ENCODE measurements at regions not wholly inside any gene's neighbourhood (a gene's known extent, or its start where the extent isn't known, plus 50 kb on each side); places are given as distances from the start of the nearest gene placed in this dataset.
A peak's percentile ranks its signal among the peaks of the same experiment; 100 is the strongest.

GRCh38 chrX:26442340-26442739 is 226.4 kb downstream of the MAGEB5 start:
- peak; percentile 4 for DNase-seq
- H3K9ac ChIP-seq (ENCODE audit: low read length): no peak overlapping the region
- H4K20me1 ChIP-seq (ENCODE audit: low read length): no peaks in the 10 kb centered on the region
- no peaks in the 10 kb centered on the region for H3F3A ChIP-seq (ENCODE audit: low read length, unreplicated experiment)
- H3K4me3 ChIP-seq (ENCODE audit: low read length): no peak overlapping the region
- ChIA-PET CTCF (no interaction called here), POLR2A (ENCODE audit: unreplicated experiment) (no interaction called here)
- no peak overlapping the region for H2AFZ ChIP-seq (ENCODE audit: low read length)
- H3K79me2 ChIP-seq (ENCODE audit: low read length): no peaks in the 10 kb centered on the region
- H3K36me3 ChIP-seq (ENCODE audit: low read depth, low read length): no peaks in the 10 kb centered on the region
- TF ChIP-seq EZH2phosphoT487 (IDR thresholded peaks at IDR 0.05; ENCODE audit: borderline replicate concordance, low read length) (no peak), EZH2 (IDR thresholded peaks at IDR 0.05; ENCODE audit: low read length, unreplicated experiment) (no peak)
- TF ChIP-seq, protein P1, sequence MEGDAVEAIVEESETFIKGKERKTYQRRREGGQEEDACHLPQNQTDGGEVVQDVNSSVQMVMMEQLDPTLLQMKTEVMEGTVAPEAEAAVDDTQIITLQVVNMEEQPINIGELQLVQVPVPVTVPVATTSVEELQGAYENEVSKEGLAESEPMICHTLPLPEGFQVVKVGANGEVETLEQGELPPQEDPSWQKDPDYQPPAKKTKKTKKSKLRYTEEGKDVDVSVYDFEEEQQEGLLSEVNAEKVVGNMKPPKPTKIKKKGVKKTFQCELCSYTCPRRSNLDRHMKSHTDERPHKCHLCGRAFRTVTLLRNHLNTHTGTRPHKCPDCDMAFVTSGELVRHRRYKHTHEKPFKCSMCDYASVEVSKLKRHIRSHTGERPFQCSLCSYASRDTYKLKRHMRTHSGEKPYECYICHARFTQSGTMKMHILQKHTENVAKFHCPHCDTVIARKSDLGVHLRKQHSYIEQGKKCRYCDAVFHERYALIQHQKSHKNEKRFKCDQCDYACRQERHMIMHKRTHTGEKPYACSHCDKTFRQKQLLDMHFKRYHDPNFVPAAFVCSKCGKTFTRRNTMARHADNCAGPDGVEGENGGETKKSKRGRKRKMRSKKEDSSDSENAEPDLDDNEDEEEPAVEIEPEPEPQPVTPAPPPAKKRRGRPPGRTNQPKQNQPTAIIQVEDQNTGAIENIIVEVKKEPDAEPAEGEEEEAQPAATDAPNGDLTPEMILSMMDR (conservative IDR thresholded peaks at IDR 0.05; ENCODE audit: low read depth, low read length): no peak; the same call in 1 of the 2 replicates
- H3K9me2 ChIP-seq (replicated peaks; ENCODE audit: low read length): no peaks in the 10 kb centered on the region
- H3K9me3 ChIP-seq (ENCODE audit: low read length): no peaks in the 10 kb centered on the region
- no peak for ATAC-seq
- H3K4me1 ChIP-seq (ENCODE audit: insufficient read depth, low read length): no peaks in the 10 kb centered on the region
- BruUV-seq (replicated peaks): no TSS peak
- H3K27me3 ChIP-seq (ENCODE audit: low read length): no peaks in the 10 kb centered on the region
- no peak overlapping the region for H3K4me2 ChIP-seq (ENCODE audit: low read length)
- H3K27ac ChIP-seq (ENCODE audit: low read length): no peak overlapping the region
- intact Hi-C loops (cut with micrococcal nuclease): no loop called here

- no peaks in the 10 kb centered on the region for H3K36me3 ChIP-seq (ENCODE audit: low read depth, low read length)
- no peak overlapping the region for H3K4me2 ChIP-seq (ENCODE audit: low read length)
- no TSS peak for BruUV-seq (replicated peaks)
- H3K9ac ChIP-seq (ENCODE audit: low read length): no peak overlapping the region
- DNase-seq (no peak), ATAC-seq (no peak)
- intact Hi-C loops (cut with micrococcal nuclease): no loop called here
- H3K79me2 ChIP-seq (ENCODE audit: low read length): no peaks in the 10 kb centered on the region
- H3K27ac ChIP-seq (ENCODE audit: low read length): no peak overlapping the region
- H3F3A ChIP-seq (ENCODE audit: low read length, unreplicated experiment): no peaks in the 10 kb centered on the region
- H3K9me2 ChIP-seq (replicated peaks; ENCODE audit: low read length): no peaks in the 10 kb centered on the region
- H3K9me3 ChIP-seq (ENCODE audit: low read length): no peaks in the 10 kb centered on the region
- no peak overlapping the region for H3K4me3 ChIP-seq (ENCODE audit: low read length)
- H3K4me1 ChIP-seq (ENCODE audit: insufficient read depth, low read length): no peaks in the 10 kb centered on the region
- no peak overlapping the region for H2AFZ ChIP-seq (ENCODE audit: low read length)
- no peak for TF ChIP-seq EZH2phosphoT487 (IDR thresholded peaks at IDR 0.05; ENCODE audit: borderline replicate concordance, low read length)
- TF ChIP-seq, protein P1 (conservative IDR thresholded peaks at IDR 0.05; ENCODE audit: low read depth, low read length): no peak
- no peak for TF ChIP-seq EZH2 (IDR thresholded peaks at IDR 0.05; ENCODE audit: low read length, unreplicated experiment)
- no peaks in the 10 kb centered on the region for H3K27me3 ChIP-seq (ENCODE audit: low read length)
- CTCF ChIA-PET: no interaction called here
- no peaks in the 10 kb centered on the region for H4K20me1 ChIP-seq (ENCODE audit: low read length)
- POLR2A ChIA-PET (ENCODE audit: unreplicated experiment): no interaction called here
These were observed 198.6 kb downstream of the MAGEB5 start for GRCh38 chrX:26414534-26414933.

GRCh38 chrX:26411045-26411444 is 195.1 kb downstream of the MAGEB5 start:
- H3K27ac ChIP-seq (ENCODE audit: low read length): no peak overlapping the region
- H3K4me1 ChIP-seq (ENCODE audit: insufficient read depth, low read length): no peaks in the 10 kb centered on the region
- TF ChIP-seq EZH2phosphoT487 (IDR thresholded peaks at IDR 0.05; ENCODE audit: borderline replicate concordance, low read length) (no peak), EZH2 (IDR thresholded peaks at IDR 0.05; ENCODE audit: low read length, unreplicated experiment) (no peak)
- TF ChIP-seq, protein P1 (conservative IDR thresholded peaks at IDR 0.05; ENCODE audit: low read depth, low read length): no peak
- intact Hi-C loops (cut with micrococcal nuclease): no loop called here
- POLR2A ChIA-PET (ENCODE audit: unreplicated experiment): no interaction called here
- DNase-seq: peak; percentile 3
- no TSS peak for BruUV-seq (replicated peaks)
- no peaks in the 10 kb centered on the region for H4K20me1 ChIP-seq (ENCODE audit: low read length)
- no peaks in the 10 kb centered on the region for H3F3A ChIP-seq (ENCODE audit: low read length, unreplicated experiment)
- H3K9me2 ChIP-seq (replicated peaks; ENCODE audit: low read length): no peaks in the 10 kb centered on the region
- CTCF ChIA-PET: no interaction called here
- H3K4me3 ChIP-seq (ENCODE audit: low read length): no peak overlapping the region
- H3K36me3 ChIP-seq (ENCODE audit: low read depth, low read length): no peaks in the 10 kb centered on the region
- no peak for ATAC-seq
- no peaks in the 10 kb centered on the region for H3K9me3 ChIP-seq (ENCODE audit: low read length)
- H3K27me3 ChIP-seq (ENCODE audit: low read length): no peaks in the 10 kb centered on the region
- no peak overlapping the region for H3K4me2 ChIP-seq (ENCODE audit: low read length)
- H2AFZ ChIP-seq (ENCODE audit: low read length): no peak overlapping the region
- H3K79me2 ChIP-seq (ENCODE audit: low read length): no peaks in the 10 kb centered on the region
- H3K9ac ChIP-seq (ENCODE audit: low read length): no peak overlapping the region

All from PC-3 (cell line).